ENCODE measurements at regions not wholly inside any gene's neighbourhood (a gene's known extent, or its start where the extent isn't known, plus 50 kb on each side); places are given as distances from the start of the nearest gene placed in this dataset.

- no peak for TF ChIP-seq RNF2 (IDR thresholded peaks at IDR 0.05; ENCODE audit: borderline replicate concordance, low read depth, low read length, missing control alignments, poor library complexity, severe bottlenecking)
- no peak for TF ChIP-seq CBX8 (IDR thresholded peaks at IDR 0.05; ENCODE audit: borderline replicate concordance, low read depth, low read length)
- TF ChIP-seq SIRT6 (IDR thresholded peaks at IDR 0.05; ENCODE audit: low read length): no peak
- no peak for TF ChIP-seq HDAC2 (IDR thresholded peaks at IDR 0.05; ENCODE audit: borderline replicate concordance in 1 of 2, low read depth in 2 of 2, low read length in 2 of 2)
- TF ChIP-seq JUN (IDR thresholded peaks at IDR 0.05; ENCODE audit: low read depth, low read length): no peak
Observed at GRCh38 chr9:78549711-78550110, 252.8 kb downstream of the PSAT1 start (continued).
